ENCODE measurements at regions not wholly inside any gene's neighbourhood (a gene's known extent, or its start where the extent isn't known, plus 50 kb on each side); places are given as distances from the start of the nearest gene placed in this dataset.
A peak's percentile ranks its signal among the peaks of the same experiment; 100 is the strongest.

DNA sequence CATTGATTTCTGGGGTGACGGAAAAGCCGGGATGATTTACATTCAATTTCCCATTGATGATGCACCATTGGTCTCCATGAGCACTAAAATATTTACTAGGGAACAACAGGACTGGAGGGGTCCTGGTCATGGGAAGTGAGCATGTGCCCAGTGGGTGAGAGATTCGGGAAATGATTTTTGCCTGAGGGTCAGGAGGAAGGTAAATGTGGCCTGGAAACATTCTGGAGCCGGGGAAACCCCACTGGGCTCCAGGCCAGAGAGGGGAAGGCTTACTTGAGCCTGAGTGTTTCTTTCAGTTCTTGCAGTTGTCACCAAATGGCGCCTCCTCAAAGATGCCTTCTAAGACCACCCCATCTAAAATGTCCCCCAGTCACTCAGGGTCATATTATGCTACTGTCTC is 532.3 kb upstream of the TBX3 start:
- H3K27ac Mint-ChIP-seq: no peak overlapping the region
- no peak for DNase-seq (ENCODE audit: low spot score in 2 of 2, unreplicated experiment in 2 of 2)
- H3K36me3 Mint-ChIP-seq: no peaks in the 10 kb centered on the region
- peaks cover 31% of the 10 kb centered on the region for H3K4me1 Mint-ChIP-seq
- peaks cover 8% of the 10 kb centered on the region for H3K9me3 Mint-ChIP-seq
- TF ChIP-seq, protein P1, sequence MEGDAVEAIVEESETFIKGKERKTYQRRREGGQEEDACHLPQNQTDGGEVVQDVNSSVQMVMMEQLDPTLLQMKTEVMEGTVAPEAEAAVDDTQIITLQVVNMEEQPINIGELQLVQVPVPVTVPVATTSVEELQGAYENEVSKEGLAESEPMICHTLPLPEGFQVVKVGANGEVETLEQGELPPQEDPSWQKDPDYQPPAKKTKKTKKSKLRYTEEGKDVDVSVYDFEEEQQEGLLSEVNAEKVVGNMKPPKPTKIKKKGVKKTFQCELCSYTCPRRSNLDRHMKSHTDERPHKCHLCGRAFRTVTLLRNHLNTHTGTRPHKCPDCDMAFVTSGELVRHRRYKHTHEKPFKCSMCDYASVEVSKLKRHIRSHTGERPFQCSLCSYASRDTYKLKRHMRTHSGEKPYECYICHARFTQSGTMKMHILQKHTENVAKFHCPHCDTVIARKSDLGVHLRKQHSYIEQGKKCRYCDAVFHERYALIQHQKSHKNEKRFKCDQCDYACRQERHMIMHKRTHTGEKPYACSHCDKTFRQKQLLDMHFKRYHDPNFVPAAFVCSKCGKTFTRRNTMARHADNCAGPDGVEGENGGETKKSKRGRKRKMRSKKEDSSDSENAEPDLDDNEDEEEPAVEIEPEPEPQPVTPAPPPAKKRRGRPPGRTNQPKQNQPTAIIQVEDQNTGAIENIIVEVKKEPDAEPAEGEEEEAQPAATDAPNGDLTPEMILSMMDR (IDR thresholded peaks at IDR 0.05; ENCODE audit: unreplicated experiment): no peak
- no peak overlapping the region for H3K4me3 Mint-ChIP-seq
- H3K27me3 Mint-ChIP-seq (ENCODE audit: low read depth): no peaks in the 10 kb centered on the region

DNA sequence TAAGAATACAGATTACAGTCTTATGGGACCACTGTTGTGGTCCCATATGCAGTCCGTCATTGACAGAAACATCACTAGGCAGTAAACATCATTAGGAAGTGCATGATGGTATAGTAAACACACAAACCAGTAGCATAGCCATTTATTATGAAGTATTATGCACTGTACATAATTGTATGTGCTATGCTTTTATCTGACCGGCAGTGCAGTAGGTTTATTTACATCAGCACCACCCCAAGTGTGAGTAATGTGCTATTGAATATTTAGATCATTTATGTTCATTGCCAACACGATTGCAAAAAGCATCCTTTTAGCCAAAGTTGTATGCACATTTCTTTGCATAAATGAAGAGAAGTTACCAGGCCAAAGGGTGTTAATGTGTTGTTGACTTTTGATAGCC is 531.6 kb upstream of the TBX3 start:
- Mint-ChIP-seq H3K27ac (no peak overlapping the region), H3K27me3 (ENCODE audit: low read depth) (no peaks in the 10 kb centered on the region), H3K36me3 (no peaks in the 10 kb centered on the region), H3K4me1 (peaks cover 24% of the 10 kb centered on the region), H3K9me3 (peaks cover 8% of the 10 kb centered on the region), H3K4me3 (no peak overlapping the region)
- no peak for DNase-seq (ENCODE audit: low spot score in 2 of 2, unreplicated experiment in 2 of 2)
- TF ChIP-seq, protein P1 (IDR thresholded peaks at IDR 0.05; ENCODE audit: unreplicated experiment): no peak

DNA sequence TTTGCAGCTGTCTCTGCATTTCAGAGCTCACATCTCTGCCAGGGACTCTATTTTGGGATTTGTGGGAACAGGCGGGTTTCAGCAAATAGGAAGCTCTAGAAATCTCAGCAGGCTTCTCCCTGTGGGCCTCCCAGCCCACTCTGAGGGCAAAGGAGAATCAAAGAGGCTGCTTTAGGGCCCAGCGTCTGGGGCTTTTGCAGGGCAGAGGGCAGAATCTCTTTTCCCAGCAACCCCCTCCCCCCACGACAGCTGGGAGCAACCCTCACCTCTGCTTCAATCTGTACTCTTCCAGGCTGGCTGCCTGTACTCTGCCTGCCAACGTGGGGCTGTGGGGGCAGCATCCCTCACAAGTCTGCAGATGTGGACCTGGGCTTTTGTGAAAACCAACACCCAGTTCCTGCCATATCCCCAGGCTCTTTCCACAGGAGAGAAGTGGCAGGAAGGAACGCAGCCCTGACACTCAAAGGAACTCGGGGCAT is 529.6 kb upstream of the TBX3 start:
- H3K9me3 Mint-ChIP-seq: peaks cover 8% of the 10 kb centered on the region

DNA sequence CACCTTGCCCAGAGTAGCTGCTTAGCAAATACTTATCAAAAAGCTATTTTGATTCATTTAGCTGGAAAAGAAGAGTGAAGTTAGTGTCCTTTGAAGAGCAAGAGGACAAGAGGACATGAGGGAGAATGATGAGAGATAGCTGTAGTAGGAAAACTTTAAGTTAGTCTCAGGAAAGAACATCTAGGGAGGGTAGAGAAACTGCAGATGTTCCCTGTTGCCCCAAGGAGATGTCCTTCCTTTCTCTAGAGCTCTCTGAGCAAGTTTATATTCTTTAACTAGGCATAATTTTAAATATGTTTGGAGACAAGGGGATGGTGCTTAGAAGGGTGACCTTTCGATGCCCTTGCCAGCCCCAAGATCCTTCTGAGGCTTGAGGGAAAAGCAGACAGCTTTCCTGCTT is 529.1 kb upstream of the TBX3 start:
- Mint-ChIP-seq H3K4me1 (peaks cover 26% of the 10 kb centered on the region), H3K4me3 (no peak overlapping the region), H3K9me3 (peaks cover 8% of the 10 kb centered on the region), H3K27me3 (ENCODE audit: low read depth) (no peaks in the 10 kb centered on the region), H3K27ac (peak overlapping the region; percentile 82), H3K36me3 (no peaks in the 10 kb centered on the region)
- TF ChIP-seq, protein P1 (IDR thresholded peaks at IDR 0.05; ENCODE audit: unreplicated experiment): no peak
- no peak for DNase-seq (ENCODE audit: low spot score in 2 of 2, unreplicated experiment in 2 of 2)

More for the DNA sequence above, 529.6 kb upstream of the TBX3 start:
- H3K36me3 Mint-ChIP-seq: no peaks in the 10 kb centered on the region
- TF ChIP-seq, protein P1 (IDR thresholded peaks at IDR 0.05; ENCODE audit: unreplicated experiment): no peak
- DNase-seq (ENCODE audit: low spot score in 2 of 2, unreplicated experiment in 2 of 2): no peak
- no peak overlapping the region for H3K4me3 Mint-ChIP-seq
- no peaks in the 10 kb centered on the region for H3K27me3 Mint-ChIP-seq (ENCODE audit: low read depth)
- H3K4me1 Mint-ChIP-seq: peaks cover 26% of the 10 kb centered on the region
- peak overlapping the region; percentile 82 for H3K27ac Mint-ChIP-seq

DNA sequence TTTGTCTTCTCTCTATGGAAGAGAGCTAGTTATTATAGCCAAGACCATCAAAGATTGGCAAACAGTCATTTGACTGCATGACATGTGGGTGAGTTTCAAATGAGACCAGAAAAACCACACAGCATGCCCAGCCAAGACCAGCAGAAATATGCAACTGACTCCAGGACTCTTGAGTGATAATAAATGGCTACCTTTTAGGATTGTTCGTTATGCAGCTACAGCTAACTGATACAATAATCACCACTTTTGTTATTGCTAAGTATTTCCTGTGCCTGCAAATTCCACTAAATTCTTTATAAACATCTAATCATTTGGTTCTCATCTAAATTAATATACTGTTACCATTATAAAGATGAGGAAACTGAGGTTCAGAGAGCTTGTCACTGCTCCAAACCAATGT is 528.4 kb upstream of the TBX3 start:
- Mint-ChIP-seq H3K4me3 (no peak overlapping the region), H3K36me3 (no peaks in the 10 kb centered on the region), H3K4me1 (peaks cover 32% of the 10 kb centered on the region), H3K27ac (no peak overlapping the region), H3K9me3 (peaks cover 8% of the 10 kb centered on the region), H3K27me3 (ENCODE audit: low read depth) (no peaks in the 10 kb centered on the region)
- DNase-seq (ENCODE audit: low spot score in 2 of 2, unreplicated experiment in 2 of 2): no peak
- TF ChIP-seq, protein P1 (IDR thresholded peaks at IDR 0.05; ENCODE audit: unreplicated experiment): no peak
